GM06990 (cell line): ENCODE measurements at regions not wholly inside any gene's neighbourhood (a gene's known extent, or its start where the extent isn't known, plus 50 kb on each side); places are given as distances from the start of the nearest gene placed in this dataset.
"Not testable (repeated sequence)": the region's sequence is repeated elsewhere in the genome, so short reads cannot be mapped to it uniquely, and the experiment has no call there.

ENCODE experiments used
- DNase-seq: peaks from one replicate; pipeline ENCODE4 v3.0.0-alpha.2; 2011; ENCODE audit not compliant: insufficient read length; ENCODE audit errors: extremely low read depth
- H3K27me3 ChIP-seq: replicated peaks from 2 replicates; pipeline ENCODE4 v1.6.0; 2011; ENCODE audit warnings: low read length; ENCODE audit not compliant: control insufficient read depth, insufficient read depth
- H3K36me3 ChIP-seq: 2 replicates; pipeline ENCODE4 v1.5.1; 2011; ENCODE audit warnings: low read length; ENCODE audit not compliant: control insufficient read depth, insufficient read depth
- H3K4me3 ChIP-seq: replicated peaks from 2 replicates; pipeline ENCODE4 v1.5.1; 2011; ENCODE audit warnings: low read depth, mild to moderate bottlenecking, control low read depth, low read length
- TF ChIP-seq, protein P1 (sequence below): IDR thresholded peaks from 2 replicates; pipeline ENCODE4 v1.5.1; 2011; ENCODE audit warnings: low read length, control low read depth, mild to moderate bottlenecking, inconsistent platforms; ENCODE audit not compliant: insufficient read depth, poor library complexity, severe bottlenecking

GRCh38 chr18:977732-978131 is 73.1 kb downstream of the ADCYAP1 start:
- DNase-seq, H3K4me3 ChIP-seq: not testable (repeated sequence)

DNA sequence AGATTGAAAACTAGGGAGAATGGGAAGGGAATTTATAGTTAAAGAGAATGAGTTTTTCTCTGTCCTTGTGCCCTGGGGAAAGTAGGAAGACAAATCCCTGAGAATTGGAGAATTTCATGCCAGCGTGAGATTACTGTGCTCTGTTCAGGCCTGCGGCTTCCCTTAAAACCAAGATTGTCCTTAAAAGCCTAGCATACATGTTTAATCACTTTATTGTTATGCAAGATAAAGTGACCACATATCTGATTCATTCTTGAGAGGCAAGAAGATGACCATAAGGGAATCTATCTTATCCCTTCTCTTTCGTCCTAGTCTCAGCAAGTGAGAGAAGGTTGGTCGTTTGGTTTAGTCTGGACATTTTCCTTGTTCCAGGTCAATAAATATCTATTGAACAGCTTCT is 75.9 kb downstream of the ADCYAP1 start:
- H3K36me3 ChIP-seq, result no peaks in the 10 kb centered on the region
- no peaks in the 10 kb centered on the region for H3K27me3 ChIP-seq
- TF ChIP-seq, protein P1, sequence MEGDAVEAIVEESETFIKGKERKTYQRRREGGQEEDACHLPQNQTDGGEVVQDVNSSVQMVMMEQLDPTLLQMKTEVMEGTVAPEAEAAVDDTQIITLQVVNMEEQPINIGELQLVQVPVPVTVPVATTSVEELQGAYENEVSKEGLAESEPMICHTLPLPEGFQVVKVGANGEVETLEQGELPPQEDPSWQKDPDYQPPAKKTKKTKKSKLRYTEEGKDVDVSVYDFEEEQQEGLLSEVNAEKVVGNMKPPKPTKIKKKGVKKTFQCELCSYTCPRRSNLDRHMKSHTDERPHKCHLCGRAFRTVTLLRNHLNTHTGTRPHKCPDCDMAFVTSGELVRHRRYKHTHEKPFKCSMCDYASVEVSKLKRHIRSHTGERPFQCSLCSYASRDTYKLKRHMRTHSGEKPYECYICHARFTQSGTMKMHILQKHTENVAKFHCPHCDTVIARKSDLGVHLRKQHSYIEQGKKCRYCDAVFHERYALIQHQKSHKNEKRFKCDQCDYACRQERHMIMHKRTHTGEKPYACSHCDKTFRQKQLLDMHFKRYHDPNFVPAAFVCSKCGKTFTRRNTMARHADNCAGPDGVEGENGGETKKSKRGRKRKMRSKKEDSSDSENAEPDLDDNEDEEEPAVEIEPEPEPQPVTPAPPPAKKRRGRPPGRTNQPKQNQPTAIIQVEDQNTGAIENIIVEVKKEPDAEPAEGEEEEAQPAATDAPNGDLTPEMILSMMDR, result no peak
- no peak overlapping the region for H3K4me3 ChIP-seq
- no peak for DNase-seq

More at GRCh38 chr18:977732-978131, 73.1 kb downstream of the ADCYAP1 start:
- not testable (repeated sequence) for H3K36me3 ChIP-seq, H3K27me3 ChIP-seq

- no peak overlapping the region for H3K4me3 ChIP-seq
- TF ChIP-seq, protein P1, result no peak
- no peaks in the 10 kb centered on the region for H3K36me3 ChIP-seq
- no peak for DNase-seq
- no peaks in the 10 kb centered on the region for H3K27me3 ChIP-seq
Observed at GRCh38 chr18:984004-984403, 79.3 kb downstream of the ADCYAP1 start.

- H3K27me3 ChIP-seq, result no peaks in the 10 kb centered on the region
- TF ChIP-seq, protein P1, result no peak
- no peak overlapping the region for H3K4me3 ChIP-seq
- no peaks in the 10 kb centered on the region for H3K36me3 ChIP-seq
- no peak for DNase-seq
Observed at GRCh38 chr18:985212-985661, 80.6 kb downstream of the ADCYAP1 start.

- DNase-seq, result no peak
- Histone ChIP-seq H3K27me3 (no peaks in the 10 kb centered on the region), H3K4me3 (no peak overlapping the region), H3K36me3 (no peaks in the 10 kb centered on the region)
- TF ChIP-seq, protein P1, result no peak
Observed at GRCh38 chr18:986051-986450, 81.4 kb downstream of the ADCYAP1 start.

DNA sequence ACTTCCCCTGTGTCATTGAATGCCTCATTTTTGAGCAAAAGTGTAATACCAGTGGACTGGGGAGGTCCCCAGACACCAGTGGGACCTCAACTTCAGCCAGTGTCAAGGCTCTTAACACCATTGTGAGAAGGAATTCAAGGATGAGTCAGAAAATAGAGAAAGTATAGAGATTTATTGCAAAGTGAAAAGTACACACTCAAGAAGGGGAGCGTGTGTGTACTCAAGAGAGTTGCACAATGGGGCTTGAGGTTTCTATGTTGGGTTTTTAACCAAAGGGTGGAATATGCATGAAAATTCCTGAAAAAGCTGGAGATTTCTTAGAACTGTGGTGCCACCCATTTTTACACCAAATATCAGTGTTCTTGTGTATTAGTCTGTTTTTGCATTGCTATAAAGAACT is 81.9 kb downstream of the ADCYAP1 start:
- no peak for DNase-seq
- no peaks in the 10 kb centered on the region for H3K36me3 ChIP-seq
- no peak overlapping the region for H3K4me3 ChIP-seq
- no peaks in the 10 kb centered on the region for H3K27me3 ChIP-seq
- TF ChIP-seq, protein P1, result no peak
